Dermis blood vessel endothelial cell (primary cell): ENCODE measurements at regions not wholly inside any gene's neighbourhood (a gene's known extent, or its start where the extent isn't known, plus 50 kb on each side); places are given as distances from the start of the nearest gene placed in this dataset.
"Not testable (repeated sequence)": the region's sequence is repeated elsewhere in the genome, so short reads cannot be mapped to it uniquely, and the experiment has no call there.

Experiments used
- DNase-seq: peaks from one replicate; pipeline ENCODE4 v3.0.0; 2010

DNA sequence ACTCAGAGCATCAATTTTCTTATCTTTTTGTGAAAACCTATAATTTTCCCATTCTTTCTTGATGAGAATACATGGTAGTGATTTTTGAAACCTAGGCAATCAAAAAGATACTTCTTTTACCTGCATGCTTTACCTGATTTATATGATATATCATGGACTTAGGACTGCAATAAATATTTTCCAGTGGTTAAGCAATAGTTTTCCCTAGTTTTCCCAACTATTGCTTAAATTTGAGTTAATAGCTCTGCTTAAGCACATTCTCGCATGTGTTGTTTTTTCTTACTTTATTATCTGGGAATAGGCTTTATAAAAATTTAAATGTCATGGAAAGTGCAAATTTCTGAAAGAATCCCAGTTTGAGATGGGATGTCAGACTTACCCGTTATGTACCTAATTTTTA is 465.1 kb upstream of the BCHE start:
- DNase-seq, result no peak

GRCh38 chr3:166296179-166296783 is 459.1 kb upstream of the BCHE start:
- DNase-seq, result no peak

DNA sequence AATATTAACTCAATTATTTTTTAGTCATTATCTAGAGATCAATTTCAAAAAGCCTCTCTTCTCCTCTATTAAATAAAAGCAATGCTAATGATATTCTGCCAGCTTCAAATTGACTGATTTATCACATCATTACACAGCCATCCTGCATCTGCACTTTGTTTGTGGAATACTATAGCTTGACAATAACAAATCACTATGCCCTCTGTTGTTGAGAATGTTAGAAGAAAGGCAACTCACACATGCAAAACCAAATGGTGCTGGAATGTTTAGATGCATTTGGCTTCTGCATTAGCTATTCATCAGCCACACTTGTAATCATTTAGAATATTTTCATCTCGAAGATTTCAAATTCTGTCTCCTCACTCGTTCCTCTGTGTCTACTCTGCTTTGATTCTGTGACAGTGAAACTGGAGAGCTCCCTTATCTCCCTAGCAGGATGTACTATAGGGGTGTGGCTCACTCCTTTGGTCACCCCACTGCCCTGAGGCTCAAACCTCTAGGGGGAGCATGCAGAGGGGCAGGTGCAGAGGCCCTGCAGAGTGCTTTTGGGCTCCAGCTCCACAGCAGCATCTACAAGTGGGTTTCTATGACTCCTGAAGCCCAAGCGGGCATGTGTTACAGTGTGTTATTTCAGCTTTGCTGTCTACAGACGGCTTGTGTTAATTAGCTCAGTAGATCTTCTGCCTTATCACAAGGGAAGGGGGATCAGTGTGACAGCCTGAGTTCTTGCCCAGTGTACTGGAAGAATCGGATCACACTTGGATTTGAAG is 454.1 kb upstream of the BCHE start:
- no peak for DNase-seq

GRCh38 chr3:166285001-166285400 is 447.8 kb upstream of the BCHE start:
- no peak for DNase-seq

GRCh38 chr3:166283840-166284239 is 446.6 kb upstream of the BCHE start:
- DNase-seq, result no peak

DNA sequence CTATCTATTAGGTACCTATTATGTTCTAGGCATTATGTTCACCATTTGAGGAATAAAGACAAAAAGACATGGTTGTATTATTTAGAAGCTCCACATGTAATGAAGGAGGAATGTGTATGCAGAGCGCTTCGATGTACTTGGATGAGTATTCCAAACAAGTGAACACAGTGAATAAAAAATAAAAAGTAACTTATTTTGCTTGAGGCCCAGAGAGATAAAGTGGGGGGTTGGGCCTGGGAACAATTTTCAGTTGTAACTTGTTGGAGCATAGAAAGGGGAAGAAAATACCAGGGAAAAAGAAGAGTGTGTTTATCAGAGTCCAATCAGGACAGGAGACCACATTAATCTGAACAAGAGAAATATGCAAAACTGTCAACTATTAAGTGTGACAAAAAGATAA is 445.7 kb upstream of the BCHE start:
- DNase-seq, result no peak

- DNase-seq, result no peak
Measured at GRCh38 chr3:166279636-166280035, 442.4 kb upstream of the BCHE start.

- no peak for DNase-seq
Measured at GRCh38 chr3:166275024-166275390, 437.8 kb upstream of the BCHE start.

DNA sequence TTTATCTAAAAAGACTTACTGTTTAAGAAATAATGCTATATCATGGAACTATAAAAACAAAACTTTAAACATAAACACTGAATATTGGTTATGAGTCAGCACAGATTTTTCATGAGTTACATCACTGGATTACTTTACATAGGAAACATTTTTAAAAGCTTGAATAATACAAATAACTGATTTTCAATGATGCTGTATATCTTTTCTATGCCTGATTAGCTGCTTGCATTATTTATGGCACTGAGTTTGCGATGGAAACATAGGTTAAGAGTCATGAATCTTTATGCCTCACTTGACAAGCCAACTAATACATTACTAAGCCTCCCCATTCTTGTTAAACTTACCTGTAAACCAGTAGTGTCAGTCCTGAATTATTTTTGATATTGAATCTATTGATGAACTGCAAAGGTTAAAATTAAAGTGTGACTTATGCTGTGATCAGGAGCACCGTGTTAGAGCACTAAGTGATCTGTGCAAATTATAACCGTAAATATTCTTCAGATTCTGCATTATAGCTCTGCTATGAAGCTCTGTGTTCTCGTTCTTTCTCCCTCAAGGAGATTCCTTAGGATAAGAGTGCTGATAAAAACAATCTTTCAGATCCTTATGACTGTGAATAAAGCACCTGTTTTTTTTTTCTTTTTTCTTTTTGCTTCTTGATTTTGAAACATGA is 437.3 kb upstream of the BCHE start:
- no peak for DNase-seq

DNA sequence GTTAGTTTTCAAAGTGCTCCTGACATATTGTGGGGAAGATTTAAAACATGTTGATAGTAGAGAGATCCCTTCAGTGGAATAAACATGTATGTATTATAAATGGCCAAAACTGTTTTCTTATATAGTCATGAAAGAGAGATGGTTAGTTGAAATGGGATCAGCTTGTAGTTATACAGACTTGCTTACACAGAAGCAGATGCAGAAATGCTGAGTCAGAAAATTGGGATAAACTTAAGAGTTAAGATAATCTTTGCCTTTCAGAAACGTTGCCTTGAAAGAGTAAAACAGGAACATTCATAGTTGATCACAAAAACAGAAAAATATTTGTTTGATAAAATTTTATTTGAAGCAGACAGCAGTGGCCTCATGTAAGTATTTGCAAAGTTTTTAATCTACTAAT is 433.2 kb upstream of the BCHE start:
- no peak for DNase-seq

DNA sequence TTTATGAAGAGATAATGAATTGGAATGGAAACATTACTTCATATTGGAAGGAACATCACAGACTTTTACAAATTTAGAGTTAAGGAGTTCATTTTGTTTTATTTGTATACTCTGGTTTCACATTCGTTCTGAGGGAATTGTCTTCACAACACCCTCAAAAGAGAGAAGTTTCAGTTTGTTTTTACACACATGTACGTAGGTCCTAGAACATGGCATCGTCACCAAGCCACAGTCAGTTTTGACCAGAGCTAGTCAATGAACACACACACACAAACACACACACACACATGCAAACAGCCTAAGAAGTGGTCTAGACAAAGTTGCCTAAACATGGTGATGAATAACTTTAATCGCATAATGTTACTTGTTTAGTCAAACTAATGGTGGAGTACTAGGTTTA is 427.9 kb upstream of the BCHE start:
- no peak for DNase-seq

DNA sequence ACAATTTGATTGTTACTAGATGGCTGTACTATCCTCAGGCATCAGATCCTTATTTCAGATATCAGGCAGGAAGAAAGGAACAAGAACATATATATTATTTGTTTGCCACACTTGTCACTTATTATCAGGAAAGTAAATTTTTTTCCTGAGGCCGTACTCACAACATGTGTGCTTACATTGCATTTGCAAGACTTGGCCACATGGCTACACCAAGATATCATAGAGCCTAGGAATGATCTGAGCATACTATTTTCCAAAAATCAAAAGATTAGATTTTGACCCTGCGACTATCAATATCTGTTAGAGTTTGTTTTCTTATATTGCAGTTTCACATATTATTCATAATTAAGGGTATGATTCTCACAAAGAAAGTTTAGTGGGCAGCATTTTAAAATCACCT is 426.2 kb upstream of the BCHE start:
- DNase-seq, result no peak

DNA sequence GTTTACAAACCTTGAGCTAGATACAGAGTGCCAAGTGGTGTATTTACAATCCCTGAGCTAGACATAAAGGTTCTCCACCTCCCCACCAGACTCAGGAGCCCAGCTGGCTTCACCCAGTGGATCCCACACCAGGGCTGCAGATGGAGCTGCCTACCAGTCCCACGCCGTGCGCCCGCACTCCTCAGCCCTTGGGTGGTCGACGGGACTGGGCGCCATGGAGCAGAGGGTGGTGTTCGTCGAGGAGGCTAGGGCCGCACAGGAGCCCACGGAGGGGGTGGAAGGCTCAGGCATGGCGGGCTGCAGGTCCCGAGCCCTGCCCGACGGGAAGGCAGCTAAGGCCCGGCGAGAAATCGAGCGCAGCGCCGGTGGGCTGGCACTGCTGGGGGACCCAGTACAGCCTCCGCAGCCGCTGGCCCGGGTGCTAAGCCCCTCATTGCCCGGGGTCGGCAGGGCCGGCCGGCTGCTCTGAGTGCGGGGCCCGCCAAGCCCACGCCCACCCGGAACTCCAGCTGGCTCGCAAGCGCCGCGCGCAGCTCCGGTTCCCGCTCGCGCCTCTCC is 421.1 kb upstream of the BCHE start:
- DNase-seq, result not testable (repeated sequence)

DNA sequence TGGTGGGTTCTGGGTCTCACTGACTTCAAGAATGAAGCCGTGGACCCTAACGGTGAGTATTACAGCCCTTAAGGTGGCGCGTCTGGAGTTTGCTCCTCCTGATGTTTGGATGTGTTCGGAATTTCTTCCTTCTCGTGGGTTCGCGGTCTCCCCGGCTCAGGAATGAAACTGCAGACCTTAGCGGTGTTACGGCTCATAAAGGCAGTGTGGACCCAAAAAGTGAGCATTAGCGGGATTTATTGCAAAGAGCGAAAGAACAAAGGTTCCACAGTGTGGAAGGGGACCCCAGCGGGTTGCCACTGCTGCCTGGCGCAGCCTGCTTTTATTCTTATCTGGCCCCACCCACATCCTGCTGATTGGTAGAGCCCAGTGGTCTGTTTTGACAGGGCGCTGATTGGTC is 420.5 kb upstream of the BCHE start:
- no peak for DNase-seq

- no peak for DNase-seq
Measured at GRCh38 chr3:166248784-166249183, 411.6 kb upstream of the BCHE start.

DNA sequence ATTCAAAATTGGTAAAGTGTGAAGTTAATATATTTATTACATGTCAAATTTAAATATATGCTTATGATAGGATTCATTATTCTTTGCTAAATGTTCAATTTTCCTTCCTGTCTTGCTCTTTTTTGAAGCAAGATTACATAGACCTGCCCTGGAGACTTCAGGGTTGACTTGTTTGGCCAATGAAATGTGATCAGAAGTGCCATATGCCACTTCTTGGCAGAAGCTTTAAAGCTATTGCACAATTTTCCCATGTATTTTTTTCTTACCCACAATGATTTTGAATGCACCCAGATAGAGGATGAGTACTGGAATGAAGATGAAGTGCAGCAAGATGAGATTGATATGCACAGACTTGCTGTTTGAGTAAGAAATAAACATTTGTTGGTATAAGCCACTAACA is 406.3 kb upstream of the BCHE start:
- DNase-seq, result no peak

DNA sequence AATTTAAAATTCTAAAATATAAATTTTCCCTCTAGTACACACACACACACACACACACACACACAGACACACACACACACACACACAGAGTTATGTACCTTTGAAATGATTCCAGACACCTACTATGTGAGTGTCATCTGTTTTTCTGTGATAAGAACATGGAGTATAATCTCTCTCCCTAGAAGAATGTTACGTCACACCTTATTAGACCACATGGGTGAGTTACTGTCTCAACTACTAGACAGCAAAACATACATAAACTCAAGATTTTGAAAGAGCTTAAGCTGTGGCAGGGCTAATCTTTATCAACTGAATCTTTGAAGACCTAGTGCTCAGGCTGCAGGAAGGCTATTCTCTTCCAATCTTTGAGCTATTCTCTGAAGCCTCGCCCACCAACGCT is 385.9 kb upstream of the BCHE start:
- DNase-seq, result no peak

GRCh38 chr3:166211451-166211850 is 374.2 kb upstream of the BCHE start:
- DNase-seq, result no peak

DNA sequence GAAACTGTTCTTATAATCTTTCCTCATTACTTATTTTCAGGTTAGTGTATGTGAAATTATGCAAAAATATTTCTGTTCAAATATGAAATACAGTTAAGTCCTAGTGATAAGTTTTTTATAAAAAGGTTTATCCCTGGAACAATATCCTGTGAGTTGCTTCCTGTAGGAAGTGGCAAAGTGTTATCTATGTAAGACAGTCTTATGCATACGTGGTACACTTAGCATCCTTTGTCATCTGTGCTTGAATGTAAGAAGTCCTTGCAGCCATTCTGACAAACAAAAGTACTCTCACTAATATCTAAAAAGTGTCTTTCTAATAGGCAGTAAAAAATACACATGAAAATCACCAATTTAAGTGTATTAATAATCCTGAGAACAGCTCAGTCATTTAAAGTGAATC is 372.5 kb upstream of the BCHE start:
- no peak for DNase-seq

DNA sequence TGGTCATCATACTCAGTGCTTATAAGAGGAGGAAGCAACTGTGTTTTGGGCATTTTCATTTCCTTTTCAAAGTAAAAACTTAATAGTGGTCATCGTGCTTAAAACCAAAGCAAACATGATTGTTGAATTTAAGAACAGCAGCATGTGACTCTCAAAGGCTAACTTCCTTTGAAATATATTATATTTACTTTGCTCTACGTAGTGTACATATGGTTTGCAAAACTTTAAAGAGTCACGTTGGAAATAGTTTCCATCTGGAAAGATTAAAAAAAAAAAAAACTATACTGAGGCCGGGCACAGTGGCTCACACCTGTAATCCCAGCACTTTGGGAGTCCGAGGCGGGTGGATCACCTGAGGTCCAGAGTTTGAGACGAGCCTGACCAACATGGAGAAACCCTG is 367.9 kb upstream of the BCHE start:
- no peak for DNase-seq

GRCh38 chr3:166201476-166201875 is 364.3 kb upstream of the BCHE start:
- no peak for DNase-seq

DNA sequence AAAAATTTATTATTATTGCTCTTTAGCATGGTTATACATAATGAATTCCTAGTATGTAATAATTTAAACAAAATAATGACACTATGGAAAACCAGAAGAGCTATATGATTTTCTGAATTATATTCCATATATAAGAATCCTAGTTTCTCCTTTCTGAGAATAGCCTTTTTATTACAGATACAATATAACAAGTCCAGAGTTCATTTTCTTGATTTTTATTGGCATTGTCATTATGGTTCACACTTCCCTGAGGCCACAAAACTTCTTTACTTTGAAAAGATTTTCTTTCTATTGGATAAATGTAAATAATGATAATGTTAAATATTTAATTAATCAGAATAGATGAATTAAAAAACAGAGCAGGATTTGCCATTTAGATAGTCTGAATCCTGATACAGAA is 362.3 kb upstream of the BCHE start:
- no peak for DNase-seq

DNA sequence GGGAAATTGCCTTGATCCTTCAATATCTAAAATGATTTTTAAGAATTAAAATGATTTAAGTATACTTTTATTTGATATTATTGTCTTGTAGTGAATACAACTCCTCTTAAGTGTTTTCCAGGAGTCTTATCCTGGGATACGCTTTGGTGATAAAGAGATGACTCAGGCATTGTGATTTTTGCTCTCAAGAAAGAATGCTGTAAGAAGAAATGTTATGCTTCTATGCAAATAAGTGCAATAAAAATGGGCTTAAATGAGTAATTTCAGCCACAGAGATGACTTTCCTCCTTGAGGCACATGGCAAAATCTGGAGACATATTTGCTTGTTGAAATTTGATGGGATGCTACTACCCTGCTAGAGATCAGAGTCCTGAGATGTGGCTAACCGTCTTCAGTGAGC is 358.6 kb upstream of the BCHE start:
- no peak for DNase-seq

- DNase-seq, result no peak
Measured at GRCh38 chr3:166191411-166191810, 354.2 kb upstream of the BCHE start.
